GM19324 (cell line): ENCODE measurements at regions not wholly inside any gene's neighbourhood (a gene's known extent, or its start where the extent isn't known, plus 50 kb on each side); places are given as distances from the start of the nearest gene placed in this dataset.

Experiments
- ATAC-seq: cut with Tn5 transposase; IDR thresholded peaks from one replicate; pipeline ENCODE4 v1.9.1; 2021; ENCODE audit warnings: mild to moderate bottlenecking, moderate library complexity; ENCODE audit not compliant: unreplicated experiment, low FRiP score

- no peak for ATAC-seq
Observed at GRCh38 chr9:28764532-28764931, 1191.3 kb upstream of the C9orf72 start.

- no peak for ATAC-seq
Observed at GRCh38 chr9:28770226-28770625, 1196.9 kb upstream of the C9orf72 start.

GRCh38 chr9:28770827-28771226 lies 1197.5 kb upstream of the C9orf72 start:
- no peak for ATAC-seq

- ATAC-seq, result no peak
Observed at GRCh38 chr9:28774433-28775235, 1201.4 kb upstream of the C9orf72 start.

GRCh38 chr9:28779243-28779642 lies 1206.0 kb upstream of the C9orf72 start:
- no peak for ATAC-seq

- ATAC-seq, result no peak
Observed at GRCh38 chr9:28781481-28781880, 1208.2 kb upstream of the C9orf72 start.

GRCh38 chr9:28782630-28783029 lies 1209.3 kb upstream of the C9orf72 start:
- ATAC-seq, result no peak

- no peak for ATAC-seq
Observed at GRCh38 chr9:28792716-28793115, 1219.4 kb upstream of the C9orf72 start.

GRCh38 chr9:28799876-28800275 lies 1226.6 kb upstream of the C9orf72 start:
- ATAC-seq, result no peak

GRCh38 chr9:28801144-28801799 lies 1228.0 kb upstream of the C9orf72 start:
- no peak for ATAC-seq

- no peak for ATAC-seq
Observed at GRCh38 chr9:28805197-28805596, 1231.9 kb upstream of the C9orf72 start.

- no peak for ATAC-seq
Observed at GRCh38 chr9:28808042-28808441, 1234.8 kb upstream of the C9orf72 start.

GRCh38 chr9:28810388-28811075 lies 1237.3 kb upstream of the C9orf72 start:
- ATAC-seq, result no peak

GRCh38 chr9:28820741-28821140 lies 1247.5 kb upstream of the C9orf72 start:
- no peak for ATAC-seq

GRCh38 chr9:28821240-28821639 lies 1248.0 kb upstream of the C9orf72 start:
- ATAC-seq, result no peak

- ATAC-seq, result no peak
Observed at GRCh38 chr9:28824432-28824963, 1251.2 kb upstream of the C9orf72 start.

GRCh38 chr9:28832168-28832770 lies 1259.0 kb upstream of the C9orf72 start:
- no peak for ATAC-seq

- ATAC-seq, result no peak
Observed at GRCh38 chr9:28834156-28834555, 1260.9 kb upstream of the C9orf72 start.

GRCh38 chr9:28839778-28840430 lies 1266.6 kb upstream of the C9orf72 start:
- no peak for ATAC-seq

- ATAC-seq, result no peak
Observed at GRCh38 chr9:28841775-28842174, 1268.5 kb upstream of the C9orf72 start.
